HG03439 (cell line): ENCODE measurements at regions not wholly inside any gene's neighbourhood (a gene's known extent, or its start where the extent isn't known, plus 50 kb on each side); places are given as distances from the start of the nearest gene placed in this dataset.

Experiments
- ATAC-seq: cut with Tn5 transposase; IDR thresholded peaks from one replicate; pipeline ENCODE4 v1.9.1; 2021; ENCODE audit warnings: mild to moderate bottlenecking, moderate library complexity; ENCODE audit not compliant: unreplicated experiment

DNA sequence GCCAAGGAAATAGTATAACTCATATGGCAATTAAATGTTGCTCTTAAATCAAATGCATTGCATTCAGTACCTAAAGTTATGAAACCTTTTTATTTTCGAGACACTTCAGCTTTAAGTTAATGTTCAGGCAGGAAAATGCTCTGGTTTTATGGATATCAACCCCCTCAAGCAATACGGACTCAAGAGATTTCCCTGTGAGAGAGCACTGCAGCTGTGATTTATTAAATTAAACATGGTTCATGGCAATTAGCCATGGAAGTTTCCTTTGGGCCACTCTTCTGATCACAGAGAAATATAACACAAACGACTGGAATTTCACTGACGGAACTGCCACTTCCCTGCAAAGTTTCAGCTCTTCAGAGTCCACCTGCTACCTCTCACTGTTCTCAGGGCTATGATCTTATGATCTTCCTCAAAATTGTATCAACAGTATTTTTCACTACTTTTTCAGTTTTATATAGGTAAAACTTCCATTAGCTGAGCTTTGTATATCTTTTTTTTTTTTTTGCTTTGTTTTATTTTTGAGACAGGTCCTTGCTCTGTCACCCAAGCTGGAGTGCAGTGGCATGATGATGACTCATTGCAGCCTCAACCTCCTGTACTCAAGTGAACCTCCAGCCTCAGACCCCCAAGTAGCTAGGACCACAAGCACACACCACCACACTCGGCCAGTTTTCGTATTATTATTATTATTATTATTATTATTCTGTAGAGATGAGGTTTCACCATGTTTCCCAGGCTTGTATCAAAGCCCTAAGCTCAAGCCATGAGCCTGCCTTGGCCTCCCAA lies 923.1 kb upstream of the TMPRSS15 start:
- no peak for ATAC-seq

DNA sequence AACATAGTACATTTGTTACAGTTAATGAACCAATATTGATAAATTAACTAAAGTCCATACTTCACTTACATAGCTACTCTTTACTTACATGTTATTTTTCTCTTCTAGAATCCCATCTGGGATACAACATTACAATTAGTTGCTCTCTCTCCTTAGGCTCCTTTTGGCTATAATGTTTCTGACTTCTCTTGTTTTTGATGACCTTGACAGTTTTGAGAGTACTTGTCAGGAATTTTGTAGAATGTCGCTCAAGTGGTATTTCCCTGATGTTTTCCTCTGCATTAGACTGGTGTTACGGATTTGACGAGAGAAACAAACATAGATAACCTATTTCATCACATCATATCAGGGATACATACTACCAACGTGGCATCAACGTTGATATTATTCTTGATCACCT lies 925.4 kb upstream of the TMPRSS15 start:
- no peak for ATAC-seq

DNA sequence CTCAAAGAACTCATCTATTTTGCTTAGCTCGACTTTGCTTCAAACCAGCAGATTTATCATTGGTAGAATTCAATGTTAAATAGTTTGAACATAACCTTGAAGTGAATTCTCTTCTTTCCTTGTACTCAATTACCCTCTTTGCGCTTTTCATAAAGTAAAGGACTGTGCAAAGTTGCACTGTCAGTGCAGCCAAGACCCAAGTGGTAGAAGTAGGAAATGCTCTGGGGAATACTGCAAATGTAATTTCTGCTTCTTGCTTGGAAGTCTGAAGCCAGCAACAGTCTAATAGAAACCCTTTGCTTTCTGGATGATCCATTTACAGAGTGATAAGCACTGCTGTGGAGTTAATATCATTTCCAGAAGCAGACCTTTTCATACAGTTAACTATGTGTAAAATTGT lies 936.7 kb upstream of the TMPRSS15 start:
- ATAC-seq, result no peak

DNA sequence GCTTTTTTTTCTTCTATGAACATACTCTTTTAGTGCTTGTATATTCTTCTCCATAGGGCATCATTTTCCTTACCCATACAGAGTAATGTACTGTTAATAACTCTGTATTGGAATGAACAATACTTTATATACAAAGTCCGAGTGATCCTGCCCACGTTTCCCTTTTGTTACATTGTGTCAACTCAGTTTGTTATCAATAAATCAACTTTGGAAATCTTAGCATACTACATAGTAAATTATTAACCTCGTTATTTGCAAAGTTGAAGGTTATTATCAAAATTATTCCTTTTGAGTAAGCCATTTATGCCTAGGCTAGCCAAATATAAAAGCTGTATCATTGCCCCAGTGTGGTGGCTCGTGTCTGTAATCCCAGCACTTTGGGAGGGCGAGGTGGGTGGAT lies 937.4 kb upstream of the TMPRSS15 start:
- no peak for ATAC-seq

DNA sequence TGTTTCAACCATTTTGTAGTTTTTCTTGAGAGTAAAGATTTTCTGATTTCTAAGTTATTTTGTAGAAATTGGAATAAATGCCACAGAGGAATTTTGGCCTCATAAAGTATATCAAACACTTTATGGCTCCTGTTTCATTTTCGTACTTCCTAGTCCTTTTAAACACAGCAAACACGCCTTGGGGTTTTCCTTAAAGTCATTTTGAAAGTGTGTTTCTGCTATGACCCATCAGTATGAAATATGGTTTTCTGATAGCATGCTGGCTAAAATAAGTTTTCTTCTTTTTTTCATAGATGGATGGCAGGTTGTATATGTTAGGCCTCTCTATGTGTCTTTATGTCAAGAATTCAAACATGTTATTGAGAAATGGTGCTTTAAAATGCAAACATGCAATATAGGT lies 940.1 kb upstream of the TMPRSS15 start:
- ATAC-seq, result no peak

DNA sequence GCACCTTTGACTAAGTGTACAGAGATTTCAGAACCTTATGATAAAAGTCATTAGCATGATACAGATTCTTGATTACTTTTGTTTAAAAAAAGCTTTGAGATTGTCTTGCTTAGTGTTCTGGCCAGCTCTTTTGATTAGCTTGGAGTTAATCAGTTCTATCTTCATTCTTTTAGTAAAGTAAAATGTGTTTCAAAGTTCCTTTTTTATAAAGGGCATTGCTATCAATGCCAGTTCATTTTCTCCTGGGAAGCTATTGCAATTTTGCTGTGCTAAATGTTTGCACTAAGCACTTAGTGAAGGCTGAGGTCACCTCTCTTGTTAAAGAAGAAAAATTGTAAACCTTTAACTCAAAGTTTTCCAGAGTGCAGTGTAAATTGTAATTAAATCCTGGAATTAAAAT lies 946.7 kb upstream of the TMPRSS15 start:
- no peak for ATAC-seq

DNA sequence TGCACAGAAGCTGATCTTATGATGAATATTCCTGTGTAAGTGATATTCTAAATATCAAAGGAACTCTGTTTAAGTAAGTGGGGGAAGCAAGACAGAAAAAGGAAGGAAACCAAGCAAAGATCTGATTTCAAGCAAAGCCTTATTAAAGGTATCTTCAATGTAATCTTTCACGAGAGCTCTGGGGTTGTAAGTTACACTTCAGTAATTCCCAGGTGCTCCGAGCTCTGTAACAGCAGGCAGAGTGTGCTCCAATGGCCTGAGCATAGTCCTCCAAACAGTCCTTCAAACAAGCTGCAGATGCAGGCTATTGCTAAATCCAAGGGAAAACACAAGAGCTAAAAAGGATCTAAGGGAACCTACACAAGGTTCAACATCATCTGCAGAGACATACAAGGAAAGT lies 949.7 kb upstream of the TMPRSS15 start:
- no peak for ATAC-seq

DNA sequence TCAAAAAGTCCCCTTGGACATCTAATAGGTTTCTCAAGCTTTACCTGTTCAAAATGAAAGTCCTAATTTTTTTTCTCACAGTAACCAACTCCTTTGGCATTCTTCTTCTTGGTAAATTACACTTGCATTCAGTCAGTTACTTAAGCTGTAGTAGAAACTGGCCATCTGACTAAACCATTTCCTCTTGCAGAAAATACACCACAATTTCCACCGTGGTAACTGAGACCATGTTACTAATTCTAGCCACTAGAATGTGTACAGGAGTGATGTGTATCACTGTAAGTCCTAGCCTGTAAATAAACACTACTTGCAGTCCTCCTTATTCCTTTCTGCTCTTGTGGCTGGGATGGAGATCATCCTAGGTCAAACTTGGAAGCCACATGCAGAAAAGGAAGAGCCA lies 965.4 kb upstream of the TMPRSS15 start:
- ATAC-seq, result no peak

DNA sequence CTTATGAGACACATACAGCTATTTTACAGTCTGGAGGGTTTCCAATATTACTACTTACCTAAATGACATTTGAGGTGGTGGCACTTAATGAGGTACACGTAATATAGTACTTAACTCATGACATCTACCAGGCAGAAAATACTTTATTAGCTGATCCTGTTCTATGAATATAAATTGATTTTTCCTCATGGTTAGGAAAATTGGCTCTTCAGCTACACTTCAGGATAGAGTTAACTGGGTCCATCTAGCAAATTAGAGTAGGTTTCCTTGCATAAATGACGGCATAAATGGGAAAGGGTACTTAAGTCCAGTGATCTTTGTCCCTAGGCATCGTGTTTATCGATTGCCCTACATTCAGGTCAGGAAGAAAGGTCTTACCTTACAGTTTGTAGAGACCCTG lies 988.8 kb upstream of the TMPRSS15 start:
- no peak for ATAC-seq

DNA sequence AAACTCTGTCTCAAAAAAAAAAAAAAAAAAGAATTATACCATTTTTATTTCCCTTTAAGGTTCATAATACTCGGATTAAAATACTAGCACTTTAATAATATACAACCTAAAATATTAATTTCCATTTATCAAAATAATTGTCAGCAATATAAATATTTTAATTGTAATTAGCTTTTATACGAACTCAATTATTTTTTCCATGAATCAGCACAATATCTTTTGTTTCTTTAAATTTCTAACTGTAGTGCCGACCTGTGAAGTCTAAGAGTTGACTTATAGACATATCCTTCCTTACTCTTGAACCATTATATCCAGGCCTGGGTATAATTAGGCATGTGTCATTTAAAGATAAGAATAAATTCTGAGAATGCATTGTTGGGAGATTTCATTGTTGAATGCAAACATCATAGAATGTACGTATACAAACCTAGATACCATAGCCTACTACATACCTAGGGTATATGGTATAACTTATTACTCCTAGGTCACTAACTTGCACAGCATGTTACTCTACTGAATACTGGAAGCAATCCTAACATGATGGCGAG lies 996.7 kb upstream of the TMPRSS15 start:
- ATAC-seq, result no peak

DNA sequence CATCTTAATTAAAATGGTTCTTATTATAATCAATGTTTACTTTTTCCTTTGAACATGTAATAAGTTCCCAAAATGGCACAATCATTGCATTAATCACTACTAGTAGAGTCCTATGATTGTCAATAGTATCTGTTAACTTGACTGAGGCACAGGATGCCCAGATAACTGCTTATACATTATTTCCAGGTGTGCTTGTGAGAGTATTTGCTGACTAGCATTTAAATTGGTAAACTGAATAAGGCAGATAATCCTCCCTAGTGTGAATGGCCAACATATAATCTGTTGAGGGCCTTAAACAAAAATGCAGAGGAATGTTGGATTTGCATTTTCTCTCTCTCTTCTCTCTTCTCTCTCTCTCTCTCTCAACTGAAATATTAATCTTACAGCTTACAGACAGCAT lies 999.3 kb upstream of the TMPRSS15 start:
- ATAC-seq, result no peak

DNA sequence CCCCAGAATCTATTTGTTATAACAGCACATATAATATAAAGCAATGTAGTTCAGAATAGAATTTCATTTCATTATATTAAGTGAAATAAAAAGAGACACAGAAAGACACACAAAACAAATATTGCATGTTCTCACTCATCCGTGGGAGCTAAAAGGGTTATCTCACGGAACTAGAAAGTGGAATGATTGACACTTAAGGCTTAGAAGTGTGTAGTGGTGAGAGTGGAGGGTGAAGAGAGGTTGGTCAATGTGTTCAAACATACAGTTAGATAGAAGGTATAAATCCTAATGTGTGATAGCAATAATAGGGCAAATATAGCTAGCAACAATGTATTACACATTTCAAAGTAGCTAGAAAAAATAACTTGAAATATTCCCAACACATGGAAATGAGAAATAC lies 1001.7 kb upstream of the TMPRSS15 start:
- no peak for ATAC-seq

DNA sequence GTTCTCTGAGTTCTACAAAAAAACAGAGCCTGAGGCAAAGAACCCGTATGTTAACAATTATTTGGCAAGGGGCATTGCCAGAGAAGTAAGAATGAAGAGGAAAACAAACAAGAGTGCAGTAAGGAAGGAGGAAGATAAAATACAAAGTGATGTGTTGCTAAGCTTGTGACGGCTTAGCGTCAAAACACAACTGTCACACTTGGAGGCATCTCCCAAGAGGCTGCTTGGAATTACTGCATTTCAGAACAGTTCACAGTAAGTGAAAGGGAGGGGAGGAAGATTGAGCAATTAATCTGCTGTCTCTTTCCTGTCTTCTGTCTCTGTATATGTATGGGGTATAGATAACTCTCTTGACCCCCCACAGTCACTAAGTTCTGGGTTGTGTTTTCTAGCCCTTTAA lies 1017.0 kb upstream of the TMPRSS15 start:
- ATAC-seq, result no peak

DNA sequence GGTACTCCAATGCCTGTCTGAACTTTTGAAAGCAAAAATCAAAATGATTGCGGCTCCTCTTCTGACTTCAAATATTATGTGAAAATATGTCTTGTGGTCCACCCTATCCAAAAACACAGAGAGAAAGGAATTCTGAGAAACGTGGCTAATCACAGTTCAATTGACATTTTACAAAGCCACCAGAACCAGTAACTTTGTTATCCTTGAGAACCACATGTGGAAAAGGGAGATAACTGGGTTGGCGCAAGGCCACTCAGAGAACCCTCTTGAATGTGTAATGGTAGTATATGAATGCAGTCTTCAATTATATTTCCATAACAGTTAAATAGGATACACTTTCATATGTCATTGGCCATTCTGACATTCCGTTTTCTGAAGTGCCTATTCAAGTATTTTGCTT lies 1030.0 kb upstream of the TMPRSS15 start:
- ATAC-seq, result no peak

DNA sequence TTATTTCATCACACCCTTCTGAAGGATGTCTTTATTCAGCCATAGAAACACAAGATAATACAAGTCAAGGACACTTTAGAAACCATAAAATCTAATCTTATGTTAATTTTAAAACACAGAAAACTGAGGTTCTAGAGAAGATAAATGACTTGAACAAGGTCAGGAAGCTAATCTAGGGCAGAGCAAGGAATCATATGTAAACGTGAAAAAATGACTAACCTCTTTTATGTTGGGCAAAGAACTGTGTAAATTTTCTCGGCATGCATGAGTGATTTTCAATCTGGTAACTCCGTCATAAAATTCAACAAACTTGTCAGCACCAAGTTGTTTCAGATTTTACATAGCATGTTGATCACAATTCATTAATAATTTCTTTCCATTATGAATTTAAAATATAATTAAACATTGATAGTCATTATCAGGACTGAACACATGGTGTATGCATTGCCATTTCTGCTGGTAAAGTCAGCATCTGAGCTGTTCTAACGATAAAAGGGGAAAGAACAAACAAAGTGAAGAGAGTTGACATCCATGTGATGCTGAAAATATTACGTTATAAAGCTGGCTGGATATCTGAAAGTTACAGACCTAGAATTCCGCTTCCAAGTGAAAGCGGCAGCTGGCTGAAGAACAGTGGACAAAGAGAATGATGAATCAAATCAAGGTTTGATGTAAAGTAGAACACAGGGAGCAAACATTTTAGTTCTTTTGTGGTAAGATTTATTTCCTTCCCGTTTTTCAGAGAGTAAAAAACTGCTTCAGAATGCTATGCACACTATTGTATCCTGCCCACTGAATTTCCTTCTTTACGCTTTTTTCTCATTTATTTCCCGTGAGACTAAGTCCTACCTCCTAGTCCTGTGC lies 1037.4 kb upstream of the TMPRSS15 start:
- no peak for ATAC-seq

DNA sequence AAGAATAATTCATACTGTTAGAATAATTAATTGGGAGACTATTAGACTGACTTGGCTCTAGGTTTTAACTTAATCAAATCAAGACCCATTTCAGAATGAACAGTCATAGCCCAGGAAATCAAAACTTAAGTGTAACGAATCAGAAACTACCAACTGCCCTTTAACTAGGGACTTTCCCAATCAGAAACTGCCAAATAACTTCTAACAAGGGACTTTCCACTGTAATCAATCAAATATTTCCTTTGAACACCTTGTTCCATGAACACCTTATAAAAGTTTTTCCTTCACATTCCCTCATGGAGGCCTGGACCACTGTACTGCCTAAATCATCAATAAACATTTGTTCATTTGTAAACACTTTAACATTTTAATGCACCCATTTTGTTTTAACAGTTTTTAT lies 1054.7 kb upstream of the TMPRSS15 start:
- ATAC-seq, result no peak

DNA sequence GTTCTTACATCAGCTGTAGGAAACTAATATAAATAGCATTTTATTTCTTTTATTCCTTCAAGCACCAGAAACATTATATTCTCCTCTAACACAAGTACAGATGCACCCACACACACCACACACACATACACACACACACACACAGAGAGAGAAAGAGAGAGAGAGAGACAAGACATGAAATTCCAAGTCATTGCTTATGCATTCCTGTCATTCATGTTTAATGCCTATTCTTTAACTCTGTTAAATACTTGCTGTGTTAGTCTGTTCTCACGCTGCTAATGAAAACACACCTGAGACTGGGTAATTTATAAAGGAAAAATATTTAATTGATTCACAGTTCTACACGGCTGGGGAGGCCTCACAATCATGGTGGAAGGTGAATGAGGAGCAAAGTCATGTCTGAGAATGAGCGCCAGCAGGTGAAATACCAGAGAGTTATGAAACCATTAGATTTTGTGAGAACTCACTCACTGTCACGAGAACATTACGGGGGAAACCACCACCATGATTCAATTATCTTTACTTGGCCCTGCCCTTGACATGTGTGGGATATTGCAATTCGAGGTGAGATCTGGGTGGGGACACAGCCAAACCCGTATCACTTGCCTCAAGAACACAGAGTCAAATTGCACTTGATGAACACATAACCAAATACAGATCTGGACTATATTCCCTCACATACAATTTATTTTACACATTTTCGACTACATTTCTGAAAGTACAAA lies 1058.1 kb upstream of the TMPRSS15 start:
- ATAC-seq, result no peak

DNA sequence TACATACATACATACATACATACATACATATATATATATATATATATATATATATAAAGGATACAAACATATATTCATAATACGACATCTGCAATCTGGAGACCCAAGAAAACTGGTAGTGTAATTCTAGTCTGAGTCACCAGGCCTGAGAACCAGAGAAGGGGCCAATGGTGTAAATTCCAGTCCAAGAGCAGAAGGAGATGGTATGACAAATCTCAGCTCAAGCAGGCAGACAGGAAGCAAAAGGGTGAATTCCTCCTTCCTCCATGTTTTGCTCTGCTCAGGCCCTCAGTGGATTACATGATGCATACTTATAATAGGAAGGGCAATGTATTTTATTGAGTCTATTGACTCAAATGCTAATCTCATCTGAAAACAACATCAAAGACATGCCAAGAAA lies 1060.4 kb upstream of the TMPRSS15 start:
- no peak for ATAC-seq

DNA sequence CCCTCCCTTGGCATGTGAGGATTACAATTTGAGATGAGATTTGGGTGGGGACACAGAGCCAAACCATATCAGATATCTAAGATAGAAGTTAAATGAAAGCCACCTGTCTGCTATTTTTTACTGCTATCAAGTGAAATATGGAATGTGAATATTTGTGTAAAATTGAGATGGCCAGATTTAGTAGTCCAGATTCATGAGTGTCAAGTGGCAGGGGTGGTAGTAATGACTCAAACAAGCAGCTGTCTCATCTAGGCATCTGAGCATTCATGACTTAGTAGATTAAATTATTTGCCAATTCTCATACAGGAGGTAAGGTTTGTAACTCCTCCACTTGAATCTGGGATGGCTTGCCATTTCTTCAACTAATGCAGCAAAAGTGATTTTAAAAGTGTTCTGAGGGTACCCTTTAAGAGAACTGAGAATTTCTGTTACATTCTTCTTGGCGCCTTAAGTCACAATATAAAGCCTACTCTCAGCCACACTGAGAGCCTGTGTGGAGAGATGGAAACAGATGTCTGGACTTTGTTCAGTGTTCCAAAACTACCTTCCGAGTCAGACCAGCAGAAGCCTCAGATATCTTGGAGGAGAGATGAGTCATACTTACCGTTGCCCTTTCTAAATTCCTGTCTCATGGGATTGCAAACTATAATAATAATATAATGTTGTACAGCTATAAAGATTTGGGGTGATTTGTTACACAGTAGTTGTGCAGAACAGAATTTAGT lies 1065.6 kb upstream of the TMPRSS15 start:
- ATAC-seq, result no peak

DNA sequence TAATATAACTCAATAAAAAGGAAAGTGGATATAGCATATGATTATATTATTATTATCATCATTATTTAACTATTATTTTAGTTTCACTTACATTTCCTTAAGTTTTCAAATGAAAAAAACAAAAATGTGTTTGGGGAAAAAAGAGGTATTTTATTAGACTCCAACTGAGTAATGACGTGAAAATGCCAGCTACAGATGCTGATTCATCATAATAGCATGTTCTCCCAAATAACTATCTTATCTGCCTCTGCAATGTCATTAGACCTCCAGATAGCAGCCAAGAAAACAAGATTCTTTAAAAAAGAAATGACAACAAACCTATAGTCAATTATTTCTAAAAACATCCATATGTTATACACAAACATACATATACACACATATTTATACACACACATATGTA lies 1071.9 kb upstream of the TMPRSS15 start:
- no peak for ATAC-seq

DNA sequence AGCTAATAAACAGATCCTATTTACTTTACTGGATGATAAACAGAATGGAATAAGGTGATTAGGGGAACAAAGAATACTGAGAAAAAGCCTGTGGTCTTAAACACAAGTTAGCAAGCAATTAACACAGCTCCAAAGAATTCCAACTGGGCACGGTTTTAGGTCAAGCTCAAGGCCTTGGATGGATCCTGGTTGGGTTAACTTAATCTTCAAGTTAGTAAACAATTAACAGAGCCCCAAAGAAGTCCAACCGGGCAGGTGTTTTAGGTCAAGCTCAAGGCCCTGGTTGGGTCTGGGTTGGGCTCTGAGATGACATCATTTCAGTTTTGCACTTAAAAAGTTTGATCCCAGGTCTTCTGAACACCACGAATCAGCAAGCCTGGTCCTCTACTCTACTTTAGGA lies 1086.3 kb upstream of the TMPRSS15 start:
- ATAC-seq, result no peak
